ENCODE measurements at regions not wholly inside any gene's neighbourhood (a gene's known extent, or its start where the extent isn't known, plus 50 kb on each side); places are given as distances from the start of the nearest gene placed in this dataset.

GRCh38 chr16:51500306-51500705, 349.2 kb upstream of the SALL1 start:
- no peak for TF ChIP-seq ZBTB7A (IDR thresholded peaks at IDR 0.05; ENCODE audit: low read depth)
- TF ChIP-seq TAF1 (IDR thresholded peaks at IDR 0.05; ENCODE audit: low read depth), result no peak
- TF ChIP-seq NFIC (IDR thresholded peaks at IDR 0.05), result no peak
- TF ChIP-seq EP300 (IDR thresholded peaks at IDR 0.05; ENCODE audit: borderline replicate concordance), result no peak

DNA sequence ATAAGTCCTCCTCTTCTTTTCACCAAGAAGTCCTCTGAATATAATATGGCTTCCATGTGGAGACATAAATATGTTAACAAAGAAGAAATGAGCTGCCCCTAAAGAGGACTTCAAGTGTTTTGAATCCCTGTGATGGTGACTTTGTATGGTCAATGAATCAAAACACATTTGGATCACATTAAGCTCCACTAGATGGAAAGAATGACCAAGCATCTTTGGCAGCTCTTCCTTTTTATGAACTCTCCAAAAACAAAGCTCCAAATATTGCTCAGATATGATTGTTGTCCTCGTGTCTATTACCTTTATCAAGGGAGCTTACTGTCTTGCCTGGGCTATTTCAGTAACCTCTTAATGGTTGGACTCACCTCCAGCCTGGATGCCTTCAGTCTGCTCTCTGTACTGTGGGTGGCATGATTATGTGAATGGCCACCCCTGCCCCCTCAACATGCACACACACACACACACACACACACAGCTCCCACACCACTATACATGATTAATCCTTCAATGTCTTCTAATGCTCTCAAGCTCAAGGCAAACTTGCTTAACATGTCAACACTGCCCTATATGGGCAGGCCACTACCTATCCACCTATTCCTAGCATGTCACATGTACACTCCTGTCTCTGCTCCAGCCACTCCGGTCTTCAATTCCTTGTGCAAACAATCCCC, 346.6 kb upstream of the SALL1 start:
- TF ChIP-seq TCF12 (IDR thresholded peaks at IDR 0.05; ENCODE audit: low read depth) (no peak), CEBPB (IDR thresholded peaks at IDR 0.05) (no peak), CREB1 (IDR thresholded peaks at IDR 0.05; ENCODE audit: low read depth) (no peak), TEAD4 (IDR thresholded peaks at IDR 0.05) (no peak), RAD21 (IDR thresholded peaks at IDR 0.05; ENCODE audit: low read depth) (no peak), TAF1 (IDR thresholded peaks at IDR 0.05; ENCODE audit: low read depth) (no peak), YY1 (IDR thresholded peaks at IDR 0.05; ENCODE audit: low read depth) (no peak), NFIC (IDR thresholded peaks at IDR 0.05) (no peak), FOXM1 (IDR thresholded peaks at IDR 0.05; ENCODE audit: borderline replicate concordance, low read depth) (no peak)
- TF ChIP-seq, protein P1, sequence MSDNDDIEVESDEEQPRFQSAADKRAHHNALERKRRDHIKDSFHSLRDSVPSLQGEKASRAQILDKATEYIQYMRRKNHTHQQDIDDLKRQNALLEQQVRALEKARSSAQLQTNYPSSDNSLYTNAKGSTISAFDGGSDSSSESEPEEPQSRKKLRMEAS (IDR thresholded peaks at IDR 0.05), result no peak
- TF ChIP-seq, protein P2, sequence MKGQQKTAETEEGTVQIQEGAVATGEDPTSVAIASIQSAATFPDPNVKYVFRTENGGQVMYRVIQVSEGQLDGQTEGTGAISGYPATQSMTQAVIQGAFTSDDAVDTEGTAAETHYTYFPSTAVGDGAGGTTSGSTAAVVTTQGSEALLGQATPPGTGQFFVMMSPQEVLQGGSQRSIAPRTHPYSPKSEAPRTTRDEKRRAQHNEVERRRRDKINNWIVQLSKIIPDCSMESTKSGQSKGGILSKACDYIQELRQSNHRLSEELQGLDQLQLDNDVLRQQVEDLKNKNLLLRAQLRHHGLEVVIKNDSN (IDR thresholded peaks at IDR 0.05), result no peak
- TF ChIP-seq, protein P3, sequence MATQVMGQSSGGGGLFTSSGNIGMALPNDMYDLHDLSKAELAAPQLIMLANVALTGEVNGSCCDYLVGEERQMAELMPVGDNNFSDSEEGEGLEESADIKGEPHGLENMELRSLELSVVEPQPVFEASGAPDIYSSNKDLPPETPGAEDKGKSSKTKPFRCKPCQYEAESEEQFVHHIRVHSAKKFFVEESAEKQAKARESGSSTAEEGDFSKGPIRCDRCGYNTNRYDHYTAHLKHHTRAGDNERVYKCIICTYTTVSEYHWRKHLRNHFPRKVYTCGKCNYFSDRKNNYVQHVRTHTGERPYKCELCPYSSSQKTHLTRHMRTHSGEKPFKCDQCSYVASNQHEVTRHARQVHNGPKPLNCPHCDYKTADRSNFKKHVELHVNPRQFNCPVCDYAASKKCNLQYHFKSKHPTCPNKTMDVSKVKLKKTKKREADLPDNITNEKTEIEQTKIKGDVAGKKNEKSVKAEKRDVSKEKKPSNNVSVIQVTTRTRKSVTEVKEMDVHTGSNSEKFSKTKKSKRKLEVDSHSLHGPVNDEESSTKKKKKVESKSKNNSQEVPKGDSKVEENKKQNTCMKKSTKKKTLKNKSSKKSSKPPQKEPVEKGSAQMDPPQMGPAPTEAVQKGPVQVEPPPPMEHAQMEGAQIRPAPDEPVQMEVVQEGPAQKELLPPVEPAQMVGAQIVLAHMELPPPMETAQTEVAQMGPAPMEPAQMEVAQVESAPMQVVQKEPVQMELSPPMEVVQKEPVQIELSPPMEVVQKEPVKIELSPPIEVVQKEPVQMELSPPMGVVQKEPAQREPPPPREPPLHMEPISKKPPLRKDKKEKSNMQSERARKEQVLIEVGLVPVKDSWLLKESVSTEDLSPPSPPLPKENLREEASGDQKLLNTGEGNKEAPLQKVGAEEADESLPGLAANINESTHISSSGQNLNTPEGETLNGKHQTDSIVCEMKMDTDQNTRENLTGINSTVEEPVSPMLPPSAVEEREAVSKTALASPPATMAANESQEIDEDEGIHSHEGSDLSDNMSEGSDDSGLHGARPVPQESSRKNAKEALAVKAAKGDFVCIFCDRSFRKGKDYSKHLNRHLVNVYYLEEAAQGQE (IDR thresholded peaks at IDR 0.05; ENCODE audit: low read depth), result no peak

- no peak for TF ChIP-seq TCF12 (IDR thresholded peaks at IDR 0.05; ENCODE audit: low read depth)
- no peak for TF ChIP-seq TEAD4 (IDR thresholded peaks at IDR 0.05)
- TF ChIP-seq RAD21 (IDR thresholded peaks at IDR 0.05; ENCODE audit: low read depth), result no peak
- TF ChIP-seq, protein P1 (IDR thresholded peaks at IDR 0.05), result no peak
- no peak for TF ChIP-seq EP300 (IDR thresholded peaks at IDR 0.05; ENCODE audit: borderline replicate concordance)
- TF ChIP-seq TAF1 (IDR thresholded peaks at IDR 0.05; ENCODE audit: low read depth), result no peak
- TF ChIP-seq ZBTB7A (IDR thresholded peaks at IDR 0.05; ENCODE audit: low read depth), result no peak
- no peak for TF ChIP-seq FOXM1 (IDR thresholded peaks at IDR 0.05; ENCODE audit: borderline replicate concordance, low read depth)
- no peak for TF ChIP-seq YY1 (IDR thresholded peaks at IDR 0.05; ENCODE audit: low read depth)
- TF ChIP-seq, protein P2 (IDR thresholded peaks at IDR 0.05), result no peak
These were observed 339.8 kb upstream of the SALL1 start for GRCh38 chr16:51490866-51491265.

GRCh38 chr16:51487880-51488279, 336.8 kb upstream of the SALL1 start:
- TF ChIP-seq EGR1 (IDR thresholded peaks at IDR 0.05) (no peak), TCF12 (IDR thresholded peaks at IDR 0.05; ENCODE audit: low read depth) (no peak), TEAD4 (IDR thresholded peaks at IDR 0.05) (no peak), ZBTB7A (IDR thresholded peaks at IDR 0.05; ENCODE audit: low read depth) (no peak), YY1 (IDR thresholded peaks at IDR 0.05; ENCODE audit: low read depth) (no peak), EP300 (IDR thresholded peaks at IDR 0.05; ENCODE audit: borderline replicate concordance) (no peak), TAF1 (IDR thresholded peaks at IDR 0.05; ENCODE audit: low read depth) (no peak), FOXM1 (IDR thresholded peaks at IDR 0.05; ENCODE audit: borderline replicate concordance, low read depth) (no peak), CEBPB (IDR thresholded peaks at IDR 0.05) (no peak), CREB1 (IDR thresholded peaks at IDR 0.05; ENCODE audit: low read depth) (no peak), NFIC (IDR thresholded peaks at IDR 0.05) (no peak)
- TF ChIP-seq, protein P1 (IDR thresholded peaks at IDR 0.05), result no peak
- TF ChIP-seq, protein P3 (IDR thresholded peaks at IDR 0.05; ENCODE audit: low read depth), result no peak
- TF ChIP-seq, protein P2 (IDR thresholded peaks at IDR 0.05), result no peak

DNA sequence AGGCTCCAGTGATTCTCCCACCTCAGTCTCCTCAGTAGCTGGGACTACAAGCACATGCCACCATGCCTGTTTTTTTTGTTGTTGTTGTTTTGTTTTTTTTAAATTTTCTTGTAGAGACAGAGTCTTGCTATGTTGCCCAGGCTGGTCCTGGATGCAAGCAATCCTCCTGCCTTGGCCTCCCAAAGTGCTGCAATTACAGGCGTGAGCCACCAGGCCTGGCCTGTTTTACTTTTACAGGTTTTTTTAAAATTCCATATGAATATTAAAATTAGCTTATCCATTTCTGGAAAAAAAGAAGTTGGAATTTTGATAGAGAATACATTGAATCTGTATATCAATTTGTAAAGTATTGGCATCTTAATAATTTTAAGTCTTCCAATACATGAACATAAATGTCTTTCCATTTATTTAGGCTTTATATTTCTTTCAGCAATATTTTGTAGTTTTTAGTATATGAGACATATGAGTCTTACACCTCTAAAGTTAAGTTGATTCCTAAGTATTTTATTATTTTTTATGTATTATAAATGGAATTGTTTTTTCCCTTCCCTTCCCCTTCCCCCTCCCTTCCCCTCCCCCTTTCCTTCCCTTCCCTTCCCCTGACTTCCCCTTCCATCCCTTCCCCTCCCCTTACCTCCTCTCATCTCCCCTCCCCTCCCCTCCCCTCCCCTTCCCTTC, 323.5 kb upstream of the SALL1 start:
- TF ChIP-seq, protein P1 (IDR thresholded peaks at IDR 0.05), result no peak
- no peak for TF ChIP-seq CREB1 (IDR thresholded peaks at IDR 0.05; ENCODE audit: low read depth)
- no peak for TF ChIP-seq FOXM1 (IDR thresholded peaks at IDR 0.05; ENCODE audit: borderline replicate concordance, low read depth)
